Uterus (tissue), 2 donors: ENCODE measurements at regions not wholly inside any gene's neighbourhood (a gene's known extent, or its start where the extent isn't known, plus 50 kb on each side); places are given as distances from the start of the nearest gene placed in this dataset.

Experiments used
- CTCF ChIP-seq, 4 experiments: fragments of 200-600 bp in 2 of 4; fragments of 450-650 bp in 2 of 4; sonication (generic) in 2 of 4; IDR thresholded peaks; one replicate each; pipeline ENCODE4 v1.5.1; 2016 to 2019; ENCODE audit warnings: antibody characterized with exemption in 4 of 4, mild to moderate bottlenecking in 2 of 4, moderate library complexity in 1 of 4
- POLR2A ChIP-seq, 2 donors: fragments of 450-650 bp; IDR thresholded peaks; one replicate each; pipeline ENCODE4 v1.6.1; 2016; ENCODE audit warnings: antibody characterized with exemption in 2 of 2, mild to moderate bottlenecking in 1 of 2, moderate library complexity in 1 of 2

DNA sequence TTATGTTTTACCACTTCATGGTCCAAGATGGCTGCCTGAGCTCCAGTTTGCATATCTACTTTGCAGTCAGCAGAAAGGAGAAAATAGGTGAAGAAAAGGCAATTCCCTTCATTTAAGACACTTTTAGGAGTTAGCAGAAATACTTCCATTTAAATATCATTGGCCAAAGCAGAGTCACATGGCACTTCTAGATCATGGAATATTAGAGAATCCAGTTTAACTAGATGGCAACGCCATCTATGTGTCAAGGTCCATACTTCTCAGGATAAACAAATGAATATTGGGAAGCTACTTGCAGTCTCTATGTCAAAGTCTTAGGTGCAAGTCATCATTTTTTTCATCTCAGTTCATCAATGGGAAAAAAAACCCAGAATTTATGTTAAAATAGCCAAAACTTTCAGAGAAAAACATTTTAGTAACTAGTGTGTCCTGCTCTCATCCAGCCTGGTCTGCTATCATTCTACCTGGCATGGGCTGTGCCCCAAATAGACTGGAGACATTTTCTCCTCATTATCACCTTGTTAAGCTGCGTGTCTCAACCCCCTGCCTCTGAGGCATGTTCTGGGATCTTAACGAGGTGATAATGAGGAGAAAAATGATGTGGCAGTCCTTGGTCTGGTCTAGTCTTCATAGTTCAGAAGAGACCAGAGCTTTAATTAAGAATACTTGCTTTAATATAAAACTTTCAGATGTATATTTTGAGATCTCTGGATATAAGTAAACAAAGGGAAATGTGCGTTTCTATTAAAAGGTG lies 227.3 kb downstream of the TBX18 start:
- TF ChIP-seq CTCF (IDR thresholded peaks at IDR 0.05) = no peak
- TF ChIP-seq POLR2A (IDR thresholded peaks at IDR 0.05) = no peak
